Chondrocyte (in vitro differentiated cells): ENCODE measurements at regions not wholly inside any gene's neighbourhood (a gene's known extent, or its start where the extent isn't known, plus 50 kb on each side); places are given as distances from the start of the nearest gene placed in this dataset.
"Not testable (repeated sequence)": the region's sequence is repeated elsewhere in the genome, so short reads cannot be mapped to it uniquely, and the experiment has no call there.

Experiments used
- DNase-seq: peaks from one replicate; pipeline ENCODE4 v3.0.0; 2021; ENCODE audit warnings: mixed read lengths, low spot score
- H3K27ac Mint-ChIP-seq: one replicate; pipeline ENCODE4 v1.8.0; 2021; ENCODE audit warnings: mild to moderate bottlenecking, moderate library complexity, mixed read lengths; ENCODE audit not compliant: unreplicated experiment
- H3K27me3 Mint-ChIP-seq: 2 replicates; pipeline ENCODE4 v1.8.0; 2021; ENCODE audit warnings: low read depth, mixed read lengths
- H3K36me3 Mint-ChIP-seq: 2 replicates; pipeline ENCODE4 v1.8.0; 2021; ENCODE audit warnings: low read depth, mixed read lengths
- H3K4me1 Mint-ChIP-seq: 2 replicates; pipeline ENCODE4 v1.8.0; 2021; ENCODE audit warnings: low read depth, mild to moderate bottlenecking, mixed read lengths
- H3K4me3 Mint-ChIP-seq: one replicate; pipeline ENCODE4 v1.8.0; 2021; ENCODE audit warnings: mild to moderate bottlenecking, moderate library complexity, mixed read lengths; ENCODE audit not compliant: unreplicated experiment
- H3K9me3 Mint-ChIP-seq: 2 replicates; pipeline ENCODE4 v1.8.0; 2021; ENCODE audit warnings: low read depth, mixed read lengths
- TF ChIP-seq, protein P1 (sequence below): fragments of 200-600 bp; sonication (generic); IDR thresholded peaks from 2 replicates; pipeline ENCODE4 v1.5.0; 2021; ENCODE audit warnings: antibody characterized with exemption, mild to moderate bottlenecking, moderate library complexity

DNA sequence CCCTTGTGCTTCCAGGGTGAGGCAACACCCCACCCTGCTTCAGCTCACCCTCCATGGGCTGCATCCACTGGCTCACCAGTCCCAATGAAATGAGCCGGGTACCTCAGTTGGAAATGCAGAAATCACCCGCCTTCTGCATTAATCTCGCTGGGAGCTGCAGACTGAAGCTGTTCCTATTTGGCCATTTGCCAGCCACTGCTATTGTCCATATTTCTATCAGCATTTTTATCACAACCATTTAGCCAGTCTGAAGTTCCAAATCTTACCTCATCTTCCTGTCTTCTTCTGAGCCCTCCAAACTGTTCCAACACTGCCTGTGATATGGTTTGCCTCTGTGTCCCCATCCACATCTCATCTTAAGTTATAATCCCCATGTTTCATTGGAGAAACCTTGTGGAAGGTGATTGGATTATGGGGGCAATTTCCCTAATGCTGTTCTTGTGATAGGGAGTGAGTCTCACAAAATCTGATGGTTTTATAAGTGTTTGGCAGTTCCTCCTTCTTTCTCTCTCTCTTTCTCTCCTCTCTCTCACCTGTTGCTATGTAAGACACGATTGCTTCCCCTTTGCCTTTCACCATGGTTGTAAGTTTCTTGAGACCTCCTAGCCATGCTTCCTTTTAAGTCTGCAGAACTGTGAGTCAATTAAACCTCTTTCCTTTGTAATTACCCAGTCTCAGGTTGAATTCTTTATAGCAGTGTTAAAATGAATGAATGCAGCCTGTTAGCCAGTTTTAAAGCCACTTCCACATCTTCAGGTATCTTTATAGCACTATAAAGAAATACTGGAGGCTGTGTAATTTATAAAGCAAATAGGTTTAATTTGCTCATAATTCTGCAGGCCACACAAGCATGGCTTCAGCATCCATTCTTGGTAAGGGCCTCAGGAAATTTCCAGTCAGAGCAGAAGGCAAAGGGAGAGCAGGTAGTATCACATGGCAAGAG is 203.5 kb downstream of the FCRL5 start:
- Mint-ChIP-seq H3K9me3 (peaks cover 13% of the 10 kb centered on the region), H3K4me3 (no peak overlapping the region), H3K4me1 (no peaks in the 10 kb centered on the region), H3K27me3 (peaks cover 31% of the 10 kb centered on the region), H3K36me3 (no peaks in the 10 kb centered on the region), H3K27ac (no peak overlapping the region)
- TF ChIP-seq, protein P1, sequence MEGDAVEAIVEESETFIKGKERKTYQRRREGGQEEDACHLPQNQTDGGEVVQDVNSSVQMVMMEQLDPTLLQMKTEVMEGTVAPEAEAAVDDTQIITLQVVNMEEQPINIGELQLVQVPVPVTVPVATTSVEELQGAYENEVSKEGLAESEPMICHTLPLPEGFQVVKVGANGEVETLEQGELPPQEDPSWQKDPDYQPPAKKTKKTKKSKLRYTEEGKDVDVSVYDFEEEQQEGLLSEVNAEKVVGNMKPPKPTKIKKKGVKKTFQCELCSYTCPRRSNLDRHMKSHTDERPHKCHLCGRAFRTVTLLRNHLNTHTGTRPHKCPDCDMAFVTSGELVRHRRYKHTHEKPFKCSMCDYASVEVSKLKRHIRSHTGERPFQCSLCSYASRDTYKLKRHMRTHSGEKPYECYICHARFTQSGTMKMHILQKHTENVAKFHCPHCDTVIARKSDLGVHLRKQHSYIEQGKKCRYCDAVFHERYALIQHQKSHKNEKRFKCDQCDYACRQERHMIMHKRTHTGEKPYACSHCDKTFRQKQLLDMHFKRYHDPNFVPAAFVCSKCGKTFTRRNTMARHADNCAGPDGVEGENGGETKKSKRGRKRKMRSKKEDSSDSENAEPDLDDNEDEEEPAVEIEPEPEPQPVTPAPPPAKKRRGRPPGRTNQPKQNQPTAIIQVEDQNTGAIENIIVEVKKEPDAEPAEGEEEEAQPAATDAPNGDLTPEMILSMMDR, result no peak
- no peak for DNase-seq

DNA sequence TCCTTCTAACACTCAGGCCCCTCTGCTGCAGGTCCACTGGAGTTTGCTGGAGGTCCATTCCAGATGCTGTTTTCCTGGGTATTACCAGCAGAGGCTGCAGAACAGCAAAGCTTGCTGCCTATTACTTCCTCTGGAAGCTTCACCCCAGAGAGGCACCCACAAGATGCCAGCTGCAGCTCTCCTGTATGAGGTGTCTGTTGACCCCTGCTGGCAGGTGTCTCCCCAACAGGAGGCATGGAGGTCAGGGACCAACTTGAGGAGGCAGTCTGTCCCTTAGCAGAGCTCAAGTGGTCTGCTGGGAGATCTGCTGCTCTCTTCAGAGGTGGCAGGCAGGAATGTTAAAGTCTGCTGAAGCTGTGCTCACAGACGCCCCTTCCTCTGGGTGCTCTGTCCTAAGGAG is 204.8 kb downstream of the FCRL5 start:
- TF ChIP-seq, protein P1, result no peak
- H3K4me1 Mint-ChIP-seq, result no peaks in the 10 kb centered on the region
- no peaks in the 10 kb centered on the region for H3K36me3 Mint-ChIP-seq
- no peak for DNase-seq
- peaks cover 29% of the 10 kb centered on the region for H3K27me3 Mint-ChIP-seq
- H3K9me3 Mint-ChIP-seq, result peaks cover 13% of the 10 kb centered on the region
- H3K27ac Mint-ChIP-seq, result no peak overlapping the region
- H3K4me3 Mint-ChIP-seq, result no peak overlapping the region

DNA sequence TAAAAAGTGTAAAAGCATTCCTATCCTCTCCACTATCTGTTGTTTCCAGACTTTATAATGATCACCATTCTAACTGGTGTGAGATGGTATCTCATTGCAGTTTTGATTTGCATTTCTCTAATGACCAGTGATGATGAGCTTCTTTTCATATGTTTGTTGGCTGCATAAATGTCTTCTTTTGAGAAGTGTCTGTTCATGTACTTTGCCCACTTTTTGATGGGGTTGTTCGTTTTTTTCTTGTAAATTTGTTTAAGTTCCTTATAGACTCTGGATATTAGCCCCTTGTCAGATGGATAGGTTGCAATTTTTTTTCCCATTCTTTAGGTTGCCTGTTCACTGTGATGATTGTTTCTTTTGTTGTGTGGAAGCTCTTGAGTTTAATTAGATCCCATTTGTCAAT is 199.6 kb upstream of the ETV3 start:
- not testable (repeated sequence) for H3K27ac Mint-ChIP-seq, H3K9me3 Mint-ChIP-seq, H3K4me1 Mint-ChIP-seq, H3K4me3 Mint-ChIP-seq, H3K36me3 Mint-ChIP-seq, DNase-seq
- peaks cover 27% of the 10 kb centered on the region for H3K27me3 Mint-ChIP-seq

DNA sequence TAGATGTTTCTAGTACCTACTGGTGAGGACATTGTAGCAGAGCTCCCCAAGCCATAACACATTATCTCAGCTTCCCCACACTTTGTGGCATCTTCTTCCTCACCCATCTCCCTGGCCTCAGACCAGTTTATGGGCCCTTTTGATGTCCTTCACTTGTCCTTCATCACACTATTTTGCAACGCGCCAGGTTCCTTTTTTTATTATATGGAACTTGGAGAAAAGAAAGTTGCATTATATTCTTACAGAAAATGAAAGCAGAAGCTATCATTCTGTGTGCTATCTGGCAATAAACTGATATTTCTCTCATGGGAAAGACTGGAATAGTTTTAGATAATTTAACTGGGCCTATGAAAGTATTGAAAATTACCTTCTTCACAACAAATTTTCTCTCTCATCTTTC is 196.9 kb upstream of the ETV3 start:
- Mint-ChIP-seq H3K36me3 (peaks cover 1% of the 10 kb centered on the region), H3K4me1 (no peaks in the 10 kb centered on the region), H3K27me3 (peaks cover 40% of the 10 kb centered on the region), H3K4me3 (no peak overlapping the region), H3K9me3 (peaks cover 2% of the 10 kb centered on the region), H3K27ac (no peak overlapping the region)
- TF ChIP-seq, protein P1, result no peak
- no peak for DNase-seq

DNA sequence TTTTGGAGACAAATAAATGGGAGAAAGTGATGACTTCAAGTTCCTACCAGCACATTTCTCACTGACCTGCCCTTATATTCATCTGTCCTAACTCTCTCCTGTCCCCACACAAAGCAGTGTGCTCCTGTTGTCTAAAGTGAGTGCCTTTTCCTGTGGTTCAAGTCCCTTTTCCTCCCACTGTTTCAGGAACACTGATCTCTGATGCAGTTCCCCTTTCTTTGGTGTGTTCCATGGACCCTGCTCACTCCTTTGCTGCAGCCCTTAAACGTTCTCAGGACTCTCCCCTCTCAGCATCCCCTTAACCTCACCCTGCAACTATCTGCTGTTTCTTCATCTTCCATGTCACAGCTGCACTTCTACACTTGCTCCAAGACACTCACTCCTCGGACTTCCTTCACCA is 195.8 kb upstream of the ETV3 start:
- no peaks in the 10 kb centered on the region for H3K4me1 Mint-ChIP-seq
- TF ChIP-seq, protein P1, result no peak
- H3K9me3 Mint-ChIP-seq, result peaks cover 2% of the 10 kb centered on the region
- H3K36me3 Mint-ChIP-seq, result peaks cover 1% of the 10 kb centered on the region
- no peak overlapping the region for H3K27ac Mint-ChIP-seq
- DNase-seq, result no peak
- H3K27me3 Mint-ChIP-seq, result peaks cover 40% of the 10 kb centered on the region
- no peak overlapping the region for H3K4me3 Mint-ChIP-seq

DNA sequence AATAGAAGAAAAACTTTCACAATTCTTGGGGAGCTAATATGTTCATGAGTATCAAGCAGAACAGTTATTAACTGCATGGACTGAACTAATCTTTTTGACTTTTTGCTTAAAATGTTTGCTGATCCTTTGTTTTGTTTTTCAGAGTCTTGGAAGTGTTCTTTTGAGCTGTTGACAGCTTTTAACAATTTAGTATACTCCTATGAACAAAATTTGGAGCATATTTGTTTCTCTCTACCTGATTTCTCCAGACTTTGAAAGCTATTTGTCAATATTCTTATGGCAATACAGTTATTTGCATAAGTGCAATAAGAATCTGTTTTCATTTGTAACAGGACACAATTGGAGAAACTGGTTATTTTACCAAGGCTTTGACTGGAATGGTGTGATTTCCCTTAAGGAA is 192.0 kb upstream of the ETV3 start:
- peaks cover 44% of the 10 kb centered on the region for H3K27me3 Mint-ChIP-seq
- H3K36me3 Mint-ChIP-seq, H3K27ac Mint-ChIP-seq, H3K4me1 Mint-ChIP-seq, DNase-seq, H3K4me3 Mint-ChIP-seq, H3K9me3 Mint-ChIP-seq: not testable (repeated sequence)

DNA sequence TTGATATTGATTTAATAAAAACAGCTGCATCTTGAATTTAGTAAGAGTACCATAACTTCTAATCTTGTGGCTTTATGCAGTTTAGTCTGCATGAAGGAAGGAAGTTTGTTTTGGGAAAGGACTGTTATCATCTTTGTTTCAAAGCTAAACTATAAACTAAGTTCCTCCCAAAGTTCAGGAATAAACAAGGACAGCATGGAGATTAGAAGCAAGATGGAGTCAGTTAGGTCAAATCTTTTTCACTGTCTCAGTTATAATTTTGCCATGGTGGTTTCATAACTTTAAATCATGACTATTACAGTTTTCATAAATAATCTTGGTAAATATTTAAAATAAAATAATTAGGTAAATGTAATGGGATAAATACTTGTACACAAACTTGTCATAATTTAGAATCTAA is 189.9 kb upstream of the ETV3 start:
- peaks cover 47% of the 10 kb centered on the region for H3K27me3 Mint-ChIP-seq
- H3K36me3 Mint-ChIP-seq, H3K27ac Mint-ChIP-seq, H3K4me1 Mint-ChIP-seq, DNase-seq, H3K4me3 Mint-ChIP-seq, H3K9me3 Mint-ChIP-seq: not testable (repeated sequence)
